Adrenal gland (tissue), 9 donors: ENCODE measurements at regions not wholly inside any gene's neighbourhood (a gene's known extent, or its start where the extent isn't known, plus 50 kb on each side); places are given as distances from the start of the nearest gene placed in this dataset.

Experiments
- DNase-seq, 7 donors: peaks; one replicate each; pipeline ENCODE4 v3.0.0-alpha.2; 2019 to 2020
- H3K27ac ChIP-seq, 5 donors: fragments of 200-600 bp; sonication (generic) in 4 of 5; 1 replicate in 3 of 5; 2 replicates in 2 of 5; pipeline versions ENCODE4 v1.5.1 to v1.8.0; 2016 to 2020; ENCODE audit warnings: mild to moderate bottlenecking in 1 of 5
- H3K27me3 ChIP-seq: fragments of 200-600 bp; 2 replicates; pipeline ENCODE4 v1.8.0; 2021
- H3K36me3 ChIP-seq, 2 donors: fragments of 200-600 bp; replicated peaks in 1 of 2; 1 replicate in 1 of 2; 2 replicates in 1 of 2; pipeline versions ENCODE4 v1.5.1 to v1.8.0; 2018 to 2022
- H3K4me1 ChIP-seq, 2 donors: fragments of 200-600 bp; replicated peaks in 1 of 2; 1 replicate in 1 of 2; 2 replicates in 1 of 2; pipeline versions ENCODE4 v1.5.1 to v1.8.0; 2018 to 2021
- H3K4me3 ChIP-seq, 4 donors: fragments of 200-600 bp; sonication (generic) in 3 of 4; one replicate each; pipeline ENCODE4 v1.5.1; 2016 to 2018
- H3K9me3 ChIP-seq, 3 donors: fragments of 200-600 bp; sonication (generic) in 1 of 3; replicated peaks in 1 of 3; 1 replicate in 2 of 3; 2 replicates in 1 of 3; pipeline versions ENCODE4 v1.5.1 to v1.8.0; 2016 to 2021
- POLR2A ChIP-seq, 2 donors: fragments of 450-650 bp; IDR thresholded peaks; one replicate each; pipeline ENCODE4 v1.6.1; 2017; ENCODE audit warnings: antibody characterized with exemption in 2 of 2, mild to moderate bottlenecking in 2 of 2, moderate library complexity in 1 of 2
- WGBS, 4 donors: extraction: QIAGEN DNeasy Blood & Tissue Kit in 2 of 4; methylation state at CpG; one replicate each; pipeline versions ENCODE4 v1.1.5 to v1.1.7; 2013 to 2017; 5-methylcytosine and 5-hydroxymethylcytosine counted together
- intact Hi-C, 2 donors: fragments of 100-400 bp; cut with DNase I; formaldehyde crosslinking; loops; one replicate each; pipeline versions ENCODE4 v1.14.1 to v1.15.0; 2022 to 2023
- TF ChIP-seq, protein P1 (sequence below), 6 experiments: fragments of 450-650 bp in 4 of 6; fragments of 200-600 bp in 2 of 6; sonication (generic) in 1 of 6; IDR thresholded peaks; 1 replicate in 5 of 6; 2 replicates in 1 of 6; pipeline versions ENCODE4 v1.5.1 to v1.8.0; 2016 to 2021; ENCODE audit warnings: antibody characterized with exemption in 6 of 6, mild to moderate bottlenecking in 2 of 6, moderate library complexity in 1 of 6
- donor health status: healthy with polysubstance abuse.
- donor health status: Bipolar disorder and iron deficiency.
- donor health status: DM: yes; HTN: yes; CAD: no.
- donor health status: DM: no; HTN: no; CAD: no.
- donor health status: DM: no; HTN: no; CAD: no.

DNA sequence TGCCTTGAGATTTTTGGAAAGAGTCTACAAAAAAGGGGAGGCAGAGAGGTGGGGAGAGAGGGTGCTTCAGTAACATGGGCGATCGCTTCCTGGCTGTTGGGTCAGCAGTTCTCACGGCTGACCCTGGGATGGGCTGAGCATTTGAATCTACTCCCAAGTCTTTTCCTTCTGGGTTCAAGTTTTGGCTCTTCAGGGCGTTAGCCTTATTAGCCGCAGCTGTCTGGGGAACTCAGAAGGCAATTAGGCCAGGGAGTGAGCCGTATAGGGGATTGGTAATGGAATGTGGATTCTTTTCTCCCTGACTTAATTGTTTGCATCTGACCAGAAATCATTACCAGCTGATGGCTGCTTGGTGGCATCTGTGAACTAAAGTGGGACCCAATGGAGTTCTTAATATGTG is 250.5 kb upstream of the SKOR2 start:
- Histone ChIP-seq H3K27me3 (peaks cover 9% of the 10 kb centered on the region), H3K4me1 (no peaks in the 10 kb centered on the region), H3K36me3 (no peaks in the 10 kb centered on the region), H3K27ac (no peak overlapping the region), H3K9me3 (no peaks in the 10 kb centered on the region), H3K4me3 (no peak overlapping the region)
- no peak for DNase-seq
- WGBS, 4 donors, result 55 to 78% (median 68%) methylated on average over 6 of the region's 6 CpGs
- intact Hi-C loops, result no loop called here
- TF ChIP-seq POLR2A (IDR thresholded peaks at IDR 0.05), result no peak
- TF ChIP-seq, protein P1, sequence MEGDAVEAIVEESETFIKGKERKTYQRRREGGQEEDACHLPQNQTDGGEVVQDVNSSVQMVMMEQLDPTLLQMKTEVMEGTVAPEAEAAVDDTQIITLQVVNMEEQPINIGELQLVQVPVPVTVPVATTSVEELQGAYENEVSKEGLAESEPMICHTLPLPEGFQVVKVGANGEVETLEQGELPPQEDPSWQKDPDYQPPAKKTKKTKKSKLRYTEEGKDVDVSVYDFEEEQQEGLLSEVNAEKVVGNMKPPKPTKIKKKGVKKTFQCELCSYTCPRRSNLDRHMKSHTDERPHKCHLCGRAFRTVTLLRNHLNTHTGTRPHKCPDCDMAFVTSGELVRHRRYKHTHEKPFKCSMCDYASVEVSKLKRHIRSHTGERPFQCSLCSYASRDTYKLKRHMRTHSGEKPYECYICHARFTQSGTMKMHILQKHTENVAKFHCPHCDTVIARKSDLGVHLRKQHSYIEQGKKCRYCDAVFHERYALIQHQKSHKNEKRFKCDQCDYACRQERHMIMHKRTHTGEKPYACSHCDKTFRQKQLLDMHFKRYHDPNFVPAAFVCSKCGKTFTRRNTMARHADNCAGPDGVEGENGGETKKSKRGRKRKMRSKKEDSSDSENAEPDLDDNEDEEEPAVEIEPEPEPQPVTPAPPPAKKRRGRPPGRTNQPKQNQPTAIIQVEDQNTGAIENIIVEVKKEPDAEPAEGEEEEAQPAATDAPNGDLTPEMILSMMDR (IDR thresholded peaks at IDR 0.05), result no peak

DNA sequence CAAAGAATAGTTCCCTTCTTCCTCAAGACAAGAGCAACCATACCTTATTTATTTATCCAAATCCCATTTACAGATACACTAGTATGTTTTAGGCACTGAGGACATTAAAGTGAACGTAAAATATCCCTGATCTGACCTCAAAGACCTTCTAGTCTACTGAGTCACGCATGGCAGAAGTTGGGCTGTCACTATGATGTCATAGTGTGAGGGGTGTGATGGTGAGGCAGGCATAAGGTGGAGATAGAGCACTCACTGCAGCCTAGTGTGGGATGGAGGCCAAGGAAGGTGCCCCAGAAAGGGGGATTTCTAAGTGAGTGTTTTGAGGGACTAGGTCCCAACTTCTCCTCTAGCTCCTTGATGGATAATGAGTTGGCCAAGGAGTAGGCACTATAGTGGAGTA is 249.5 kb upstream of the SKOR2 start:
- intact Hi-C loops, result no loop called here
- TF ChIP-seq, protein P1 (IDR thresholded peaks at IDR 0.05), result no peak
- no peak for TF ChIP-seq POLR2A (IDR thresholded peaks at IDR 0.05)
- Histone ChIP-seq H3K4me1 (no peaks in the 10 kb centered on the region), H3K27ac (no peak overlapping the region), H3K27me3 (peaks cover 9% of the 10 kb centered on the region), H3K4me3 (no peak overlapping the region), H3K36me3 (no peaks in the 10 kb centered on the region), H3K9me3 (no peaks in the 10 kb centered on the region)
- WGBS, 4 donors, result 53 to 62% (median 57%) methylated on average over 2 of the region's 2 CpGs
- DNase-seq, result no peak

DNA sequence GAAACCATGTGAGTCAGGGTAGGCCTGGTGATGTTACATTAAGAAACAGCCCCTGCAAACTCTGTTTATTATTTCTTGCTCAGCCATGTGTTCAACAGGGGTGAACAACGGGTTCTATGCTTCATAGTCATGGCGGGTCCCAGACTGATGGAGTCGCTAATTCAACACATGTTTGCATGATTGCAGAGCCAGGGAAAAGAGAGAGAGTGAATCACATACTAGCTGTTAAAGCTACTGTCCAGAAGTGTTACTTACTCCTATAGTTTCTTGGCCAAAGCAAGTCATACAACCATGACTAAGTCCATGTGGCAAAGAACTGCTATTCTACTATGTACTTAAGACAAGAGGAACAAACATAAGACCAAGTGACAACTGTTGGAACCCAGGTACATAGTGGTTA is 241.2 kb upstream of the SKOR2 start:
- WGBS, 4 donors, result 69 to 89% (median 83%) methylated on average over 3 of the region's 3 CpGs
- Histone ChIP-seq H3K36me3 (no peaks in the 10 kb centered on the region), H3K27me3 (no peaks in the 10 kb centered on the region), H3K27ac (no peak overlapping the region), H3K4me1 (no peaks in the 10 kb centered on the region), H3K4me3 (no peak overlapping the region), H3K9me3 (no peaks in the 10 kb centered on the region)
- no peak for DNase-seq
- TF ChIP-seq, protein P1 (IDR thresholded peaks at IDR 0.05), result no peak
- no peak for TF ChIP-seq POLR2A (IDR thresholded peaks at IDR 0.05)
- intact Hi-C loops, result no loop called here

DNA sequence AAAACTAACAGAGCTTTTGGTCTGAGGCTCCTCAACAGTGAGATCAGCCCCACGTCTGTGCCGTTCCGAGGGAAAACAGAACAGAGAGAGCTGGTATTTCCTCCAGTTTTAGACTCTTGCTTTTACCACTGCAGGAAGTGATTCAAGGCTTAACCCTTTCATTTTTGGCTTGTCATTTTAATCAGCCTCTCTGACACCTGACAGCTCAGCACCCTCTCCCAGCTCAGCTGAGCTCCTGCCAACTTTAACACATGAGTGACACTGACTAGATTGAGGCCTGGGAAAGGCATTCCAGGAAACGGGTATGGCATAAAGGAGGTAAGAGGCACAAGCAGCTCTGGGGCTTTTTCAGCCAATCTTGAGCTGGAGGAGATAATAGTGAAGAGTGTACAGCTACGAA is 239.4 kb upstream of the SKOR2 start:
- H3K4me3 ChIP-seq, result no peak overlapping the region
- WGBS, 4 donors, result 41 to 55% (median 51%) methylated on average over 5 of the region's 5 CpGs
- H3K27me3 ChIP-seq, result no peaks in the 10 kb centered on the region
- no peaks in the 10 kb centered on the region for H3K9me3 ChIP-seq
- no peaks in the 10 kb centered on the region for H3K36me3 ChIP-seq
- DNase-seq, result no peak
- intact Hi-C loops, result no loop called here
- no peak for TF ChIP-seq POLR2A (IDR thresholded peaks at IDR 0.05)
- TF ChIP-seq, protein P1 (IDR thresholded peaks at IDR 0.05), result no peak
- no peaks in the 10 kb centered on the region for H3K4me1 ChIP-seq
- no peak overlapping the region for H3K27ac ChIP-seq
